Stromal cell of bone marrow (primary cell): ENCODE measurements at regions not wholly inside any gene's neighbourhood (a gene's known extent, or its start where the extent isn't known, plus 50 kb on each side); places are given as distances from the start of the nearest gene placed in this dataset.
A peak's percentile ranks its signal among the peaks of the same experiment; 100 is the strongest.
"Not testable (repeated sequence)": the region's sequence is repeated elsewhere in the genome, so short reads cannot be mapped to it uniquely, and the experiment has no call there.

Source experiments
- DNase-seq: peaks from one replicate; pipeline ENCODE4 v3.0.0-alpha.2; 2012; ENCODE audit warnings: low read depth

DNA sequence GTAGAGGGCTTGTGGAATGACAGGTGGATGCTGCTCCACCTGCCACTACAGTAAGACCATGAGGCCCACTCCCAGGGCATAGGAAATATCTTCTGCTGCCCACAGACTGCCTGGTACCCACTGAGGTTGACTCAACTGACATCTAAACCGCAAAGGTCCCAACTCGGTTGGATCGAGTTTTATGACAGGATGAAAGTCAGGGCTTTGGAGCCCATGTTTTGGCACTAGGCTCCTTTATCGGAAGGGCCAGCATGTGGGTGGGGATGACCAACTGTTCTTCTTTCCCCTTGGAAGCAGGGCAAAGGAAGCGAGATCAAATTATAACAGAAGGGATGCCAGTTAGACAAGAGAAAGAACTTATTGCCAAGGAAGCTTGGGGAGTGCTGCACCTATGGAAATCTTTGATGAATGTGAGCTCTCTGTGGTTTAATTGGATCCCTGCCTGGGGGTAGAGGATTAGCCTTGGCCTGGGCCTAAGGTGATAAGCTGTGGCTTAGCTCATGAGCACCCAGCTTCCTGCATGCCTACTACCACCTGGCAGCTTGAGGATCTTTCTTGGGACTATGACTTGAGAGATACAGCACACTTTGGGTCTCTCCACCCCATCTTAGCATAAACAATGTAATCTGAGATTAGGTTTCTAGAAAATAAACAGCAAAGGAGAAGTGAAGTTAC is 121.8 kb downstream of the KCNA5 start:
- DNase-seq = no peak

DNA sequence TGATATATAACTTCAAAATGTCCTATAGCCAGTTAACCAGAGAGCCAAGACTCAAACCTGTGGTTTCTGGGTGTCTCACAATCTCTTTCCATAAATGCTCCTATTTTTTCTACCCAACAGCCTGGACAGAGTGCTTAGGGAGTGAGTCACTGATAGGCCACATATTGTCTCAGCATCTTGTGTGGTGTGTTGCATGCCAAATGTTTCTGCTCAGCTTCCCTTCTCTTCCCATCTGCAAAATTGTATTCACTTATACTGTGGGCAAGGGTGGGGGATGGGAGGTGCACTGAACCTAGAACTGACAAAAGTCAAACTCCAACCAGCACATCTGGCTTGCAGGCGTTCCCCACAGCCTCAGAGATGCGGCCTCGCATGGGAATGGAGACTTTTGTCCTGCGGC is 123.3 kb downstream of the KCNA5 start:
- peak; percentile 60 for DNase-seq

DNA sequence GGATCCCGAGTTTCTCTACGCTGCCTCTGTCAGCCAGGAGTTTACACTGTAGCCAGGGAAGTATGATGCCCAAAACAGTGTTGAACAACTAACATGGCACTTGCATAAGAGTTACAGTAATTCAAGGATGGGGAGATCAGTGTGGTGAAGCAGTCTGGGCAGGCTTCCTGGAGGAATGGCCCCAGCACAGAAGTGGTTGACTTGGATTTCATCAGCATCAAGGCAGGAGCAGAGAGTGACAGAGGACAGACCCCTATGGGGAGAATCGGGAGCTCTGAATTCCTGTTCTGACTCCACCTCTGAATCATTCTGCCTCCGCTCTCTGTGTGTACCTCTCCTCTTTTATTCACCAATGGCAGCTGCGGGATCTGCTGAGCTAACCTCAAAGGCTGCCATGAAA is 124.5 kb downstream of the KCNA5 start:
- DNase-seq = no peak

DNA sequence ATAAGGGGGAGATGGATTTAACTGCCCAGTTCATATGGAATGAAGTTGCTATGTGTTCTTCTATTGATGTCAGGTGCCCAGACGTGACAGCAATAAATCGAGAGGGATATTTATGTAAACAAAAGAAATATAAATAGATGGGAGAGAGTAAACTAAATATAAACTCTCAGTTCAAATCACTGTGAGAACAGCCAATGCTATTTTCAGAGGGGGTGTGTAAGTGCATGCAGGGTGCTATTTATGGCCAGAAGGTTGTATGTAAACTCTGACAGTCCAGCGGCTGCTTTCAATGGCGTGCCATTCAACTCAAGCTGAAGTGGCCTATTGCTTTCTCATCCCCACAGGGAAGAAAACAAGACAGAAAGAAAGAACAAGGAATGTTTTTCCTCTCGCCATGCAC is 127.2 kb downstream of the KCNA5 start:
- DNase-seq = no peak

DNA sequence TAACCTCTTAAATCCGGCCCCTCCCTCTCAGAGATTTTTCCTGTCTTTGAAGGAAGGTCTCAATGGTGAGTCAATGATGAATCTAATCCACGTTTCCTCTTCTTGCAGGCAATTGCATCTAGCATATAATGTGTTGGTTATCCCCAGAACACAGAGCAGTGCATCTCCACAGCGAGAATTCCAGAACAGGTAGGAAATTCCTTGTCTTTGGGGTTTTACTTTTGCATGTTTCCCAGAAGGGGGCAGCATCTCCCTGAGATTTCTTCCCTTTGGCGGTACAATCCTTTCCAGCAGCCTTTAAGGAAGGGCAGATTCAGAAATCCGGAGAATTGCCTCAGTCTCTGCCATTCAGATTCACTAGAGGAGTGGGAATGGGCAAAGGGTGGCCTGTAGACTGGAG is 128.0 kb downstream of the KCNA5 start:
- DNase-seq = peak; percentile 50

DNA sequence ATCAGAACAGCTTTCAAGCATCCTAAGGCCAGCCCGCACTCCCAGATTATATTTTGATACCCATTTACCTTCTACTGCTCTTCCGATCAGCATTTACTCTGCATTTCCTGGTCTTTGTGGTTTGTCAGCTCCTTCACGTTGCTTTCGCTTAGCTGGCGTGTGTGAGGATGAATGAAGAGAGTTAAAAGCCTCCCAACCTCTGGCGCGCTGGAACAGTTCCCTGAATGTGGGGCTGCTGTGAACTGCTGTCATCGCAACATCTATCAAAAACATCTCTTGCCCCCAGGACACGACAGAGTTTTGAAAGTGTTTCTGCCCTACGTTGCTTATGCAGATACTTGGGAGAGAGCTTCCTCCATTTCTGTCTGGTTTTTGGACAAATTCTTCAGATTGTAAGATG is 129.2 kb downstream of the KCNA5 start:
- no peak for DNase-seq

DNA sequence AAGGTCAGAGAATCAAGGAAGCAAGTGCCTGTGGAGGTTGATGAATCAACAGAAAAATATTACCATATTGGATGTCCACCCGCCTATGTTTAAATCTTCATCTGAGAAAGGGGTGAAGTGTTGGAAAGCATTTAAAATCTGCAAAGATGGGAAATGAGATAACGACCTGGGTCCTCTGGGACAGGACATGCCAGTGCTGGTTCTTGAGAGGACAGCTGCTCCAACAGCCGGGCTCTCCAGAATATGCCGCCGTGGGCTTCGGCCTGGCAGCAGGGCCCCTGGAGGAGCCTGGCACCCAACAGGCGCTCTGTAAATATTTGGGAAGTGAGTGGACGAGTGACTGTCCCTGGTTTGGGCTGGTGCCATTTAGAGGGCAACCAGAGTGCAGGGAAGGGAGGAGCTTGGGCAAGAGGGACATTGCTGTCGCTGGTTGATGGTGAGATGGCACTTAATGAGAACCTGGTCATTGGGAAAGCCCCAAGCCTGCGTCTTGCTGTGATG is 129.9 kb downstream of the KCNA5 start:
- DNase-seq = no peak

DNA sequence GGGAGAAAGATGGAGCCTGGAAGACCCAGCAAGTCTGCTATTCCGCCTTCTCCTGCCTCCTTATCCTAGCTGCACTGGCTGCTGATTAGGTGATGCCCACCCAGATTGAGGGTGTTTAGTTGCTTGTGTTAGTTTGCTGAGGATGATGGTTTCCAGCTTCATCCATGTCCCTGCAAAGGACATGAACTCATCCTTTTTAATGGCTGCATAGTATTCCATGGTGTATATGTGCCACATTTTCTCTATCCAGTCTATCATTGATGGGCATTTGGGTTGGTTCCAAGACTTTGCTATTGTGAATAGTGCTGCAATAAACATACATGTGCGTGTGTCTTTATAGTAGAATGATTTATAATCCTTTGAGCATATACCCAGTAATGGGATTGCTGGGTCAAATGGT is 131.7 kb downstream of the KCNA5 start:
- DNase-seq = not testable (repeated sequence)

DNA sequence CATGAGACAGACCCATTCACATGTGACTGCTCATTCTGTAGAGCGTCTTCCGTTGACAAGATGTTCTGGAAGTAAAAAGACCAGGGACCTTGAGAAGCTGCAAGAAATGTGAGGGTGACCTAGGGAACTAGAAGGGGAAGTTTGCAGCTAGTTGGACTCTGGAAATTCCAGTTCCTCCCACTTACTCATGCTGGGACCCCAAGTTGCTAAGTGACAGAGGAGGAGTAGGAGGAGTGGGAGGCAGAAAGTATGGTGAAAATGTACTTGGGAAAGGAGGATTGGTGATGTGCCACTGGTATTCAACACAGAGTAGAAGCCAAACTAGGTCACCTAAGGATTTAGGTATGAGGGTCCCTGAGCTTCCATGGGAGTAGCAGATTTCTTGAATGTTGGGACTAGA is 132.4 kb downstream of the KCNA5 start:
- no peak for DNase-seq

DNA sequence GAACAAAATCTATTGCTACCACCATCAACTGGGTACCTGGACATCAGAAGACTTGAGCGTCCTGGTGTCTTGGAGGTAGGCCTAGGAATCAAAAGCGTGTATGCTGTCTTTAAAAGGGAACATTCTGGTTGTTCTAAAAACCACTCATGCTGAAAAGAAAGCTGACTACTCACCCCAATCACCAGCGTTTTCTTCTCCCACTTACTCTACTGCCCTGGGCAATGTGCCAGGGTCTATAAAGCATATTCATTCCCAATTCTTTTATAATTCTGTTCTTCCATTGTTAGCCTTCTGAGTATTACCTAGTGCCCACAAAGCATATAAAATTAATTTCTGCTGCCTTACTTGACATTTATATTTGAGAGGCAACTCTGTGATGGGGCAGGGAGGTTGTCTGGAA is 133.4 kb downstream of the KCNA5 start:
- no peak for DNase-seq

DNA sequence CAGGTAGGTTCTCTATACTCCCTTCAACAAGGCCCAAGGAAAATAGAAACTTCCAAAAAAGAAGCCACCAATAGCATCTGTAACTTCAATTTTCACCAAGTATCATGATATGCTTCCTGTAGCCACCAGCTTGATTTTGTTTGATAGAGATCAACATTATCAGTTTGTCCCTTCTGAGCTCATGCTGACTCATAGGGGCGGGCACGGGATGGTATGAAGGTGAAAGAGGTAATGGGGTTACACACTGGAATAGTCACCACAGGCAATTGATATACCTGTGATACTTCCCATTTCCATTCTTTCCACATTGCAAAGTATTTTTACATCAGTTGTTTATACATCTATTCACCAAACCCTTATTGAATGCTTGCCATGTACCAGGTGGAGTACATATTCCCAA is 134.1 kb downstream of the KCNA5 start:
- DNase-seq = no peak

DNA sequence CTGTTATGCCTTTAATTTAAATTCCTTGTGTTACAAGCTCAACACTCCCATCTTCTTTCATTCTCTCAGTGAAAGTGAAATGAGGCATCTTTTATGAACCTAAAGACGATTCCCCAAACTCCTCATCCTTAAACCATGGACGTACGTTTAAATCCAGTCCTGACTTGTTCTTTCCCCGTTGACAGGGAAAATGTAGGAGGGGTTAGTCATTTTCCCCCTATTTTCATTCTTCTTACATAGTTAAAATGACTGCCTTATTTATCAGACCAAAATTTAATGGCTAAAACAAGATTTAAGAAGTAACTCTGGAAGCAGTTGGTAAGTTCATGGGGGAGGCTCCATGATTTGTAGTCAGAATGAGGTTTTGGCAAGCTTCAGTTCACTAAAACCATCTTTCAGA is 134.9 kb downstream of the KCNA5 start:
- DNase-seq = no peak

DNA sequence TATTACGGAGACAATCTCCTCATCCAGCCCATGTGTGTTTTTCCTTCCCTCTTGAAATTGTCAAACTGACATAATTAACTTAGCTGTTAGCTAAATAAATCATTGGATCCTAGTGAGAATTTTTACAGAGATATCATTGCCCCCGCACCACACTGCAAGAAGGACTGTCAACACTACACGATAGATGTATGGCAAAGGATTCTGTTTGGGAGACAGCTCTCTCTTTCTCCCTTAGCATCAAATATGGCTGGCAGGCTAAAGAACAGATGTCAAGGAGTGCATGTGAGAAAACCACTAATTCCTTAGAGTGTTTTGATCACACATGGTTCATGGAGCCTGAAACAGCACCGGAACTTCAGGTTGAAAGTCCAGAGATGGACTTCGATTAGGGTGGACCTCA is 136.8 kb downstream of the KCNA5 start:
- DNase-seq = no peak

DNA sequence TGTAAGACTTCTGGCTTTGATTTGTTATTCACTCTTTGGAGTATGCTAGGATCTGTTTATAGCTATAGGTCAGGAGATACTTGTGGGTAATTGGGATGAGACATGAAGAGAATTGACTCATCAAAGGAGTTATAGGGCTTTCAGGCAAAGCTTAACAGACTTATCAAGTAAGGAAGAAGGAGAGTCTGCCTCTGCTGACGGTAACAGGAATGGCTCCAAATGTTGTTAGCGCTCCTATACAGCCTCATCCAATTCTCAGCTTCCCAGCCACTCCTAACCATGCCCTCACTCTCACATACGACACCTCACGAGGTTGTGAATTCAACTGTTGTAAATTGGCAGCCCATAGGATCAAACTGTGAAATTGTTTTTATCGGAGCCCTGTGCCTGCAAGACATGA is 140.5 kb downstream of the KCNA5 start:
- no peak for DNase-seq

DNA sequence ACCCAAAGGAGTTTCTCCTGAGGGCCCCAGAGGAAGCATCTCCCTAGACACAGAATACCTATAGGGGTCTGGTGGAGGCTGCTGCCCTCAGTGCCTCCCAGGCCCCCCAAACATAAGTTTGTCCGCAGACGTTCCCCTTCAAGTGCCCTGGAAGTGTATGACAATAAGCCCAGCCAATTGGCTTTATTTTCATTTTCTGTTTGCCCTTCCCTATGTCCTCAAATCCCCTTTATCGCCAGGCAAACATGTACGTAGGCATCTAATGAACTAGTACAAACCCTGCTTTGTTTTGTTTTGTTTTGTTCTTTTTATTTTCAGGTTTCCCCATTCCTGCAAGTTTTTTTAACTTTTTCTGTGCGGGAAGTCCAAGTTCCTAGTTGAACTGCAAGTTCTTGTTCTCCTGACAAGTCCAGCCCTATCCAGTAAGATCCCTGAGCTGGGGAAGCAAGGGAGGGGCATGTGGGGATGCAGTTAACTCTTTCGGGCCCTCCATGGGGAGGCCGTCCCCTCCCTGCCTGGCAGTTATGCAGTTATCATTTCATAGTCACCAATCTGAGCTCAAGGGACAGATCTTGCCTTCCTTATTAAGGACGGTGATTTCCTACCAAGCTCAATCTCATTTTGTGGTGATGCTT is 141.9 kb downstream of the KCNA5 start:
- DNase-seq = no peak

DNA sequence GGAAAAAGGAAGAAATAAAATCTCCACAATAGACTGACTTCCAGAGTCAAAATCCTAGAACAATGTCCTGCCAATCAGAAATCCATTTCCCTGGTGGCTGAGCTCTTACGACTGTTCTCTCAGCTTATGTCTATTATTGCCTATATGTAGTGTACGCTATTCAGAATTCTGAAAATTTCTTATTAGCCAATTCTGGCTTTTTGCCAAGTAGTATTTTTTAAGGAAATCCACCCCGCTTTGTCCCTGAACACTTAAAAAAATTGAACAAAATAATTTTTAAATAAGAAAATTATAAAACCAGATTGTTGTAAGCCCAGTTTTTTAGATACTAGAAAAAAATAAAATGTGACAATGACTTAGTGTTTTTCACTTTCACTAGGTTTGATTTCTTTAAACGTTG is 143.0 kb downstream of the KCNA5 start:
- DNase-seq = no peak

DNA sequence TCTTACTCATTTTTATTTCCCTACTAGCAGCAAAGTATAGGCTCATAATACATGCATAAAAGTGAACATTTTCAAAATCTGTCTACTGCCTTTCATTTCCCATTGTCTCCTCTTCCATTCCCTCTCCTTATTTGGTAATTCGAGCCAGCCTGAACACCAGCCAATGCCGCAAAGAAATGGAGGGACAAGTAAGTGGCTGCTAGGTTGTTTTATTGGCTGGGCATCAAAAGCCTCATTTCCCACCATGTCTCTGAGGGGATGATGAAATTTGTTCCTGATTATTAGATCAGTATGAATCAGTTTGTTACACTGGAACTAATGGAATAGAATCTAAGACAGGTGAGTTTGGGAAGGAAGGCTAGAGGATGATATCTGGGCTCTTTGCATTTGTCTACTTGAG is 143.5 kb downstream of the KCNA5 start:
- no peak for DNase-seq

DNA sequence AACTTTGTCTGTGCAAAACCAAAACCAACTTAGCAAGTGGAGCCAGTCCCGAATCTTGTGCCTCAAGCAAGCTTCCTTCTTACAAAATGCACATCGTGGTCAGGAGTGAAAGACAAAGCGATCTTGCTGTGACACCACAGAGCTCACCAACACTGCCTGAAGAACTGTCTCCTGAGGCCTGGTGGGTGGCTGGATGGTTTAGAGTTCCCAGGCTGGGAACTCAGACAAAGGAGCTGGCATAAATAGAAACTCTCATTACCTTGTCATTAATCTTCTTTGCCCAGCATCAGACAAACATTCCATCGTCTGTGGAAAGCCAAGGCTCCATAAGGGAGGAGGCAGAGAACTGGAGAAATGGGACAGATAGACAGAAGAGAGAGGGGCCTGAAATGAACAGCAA is 144.8 kb downstream of the KCNA5 start:
- no peak for DNase-seq

DNA sequence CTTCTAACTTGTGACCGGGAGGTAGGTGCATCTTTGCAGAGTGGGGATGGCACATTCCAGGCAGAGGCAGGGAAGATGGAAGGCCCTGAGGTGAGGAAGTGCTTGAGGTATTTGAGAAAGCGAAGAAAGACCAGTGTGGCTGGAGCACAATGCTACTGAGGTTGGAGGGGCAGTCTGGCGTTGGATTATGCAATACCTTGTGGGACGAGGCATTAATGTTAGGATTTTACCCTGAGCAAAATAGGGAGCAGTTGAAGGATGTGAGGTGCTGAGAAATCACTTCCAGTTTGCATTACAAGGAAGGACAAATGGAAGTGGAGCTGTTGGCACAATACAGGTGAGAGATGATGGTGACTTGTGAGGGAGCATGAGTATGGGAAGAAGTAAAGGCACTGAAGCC is 145.5 kb downstream of the KCNA5 start:
- DNase-seq = no peak

DNA sequence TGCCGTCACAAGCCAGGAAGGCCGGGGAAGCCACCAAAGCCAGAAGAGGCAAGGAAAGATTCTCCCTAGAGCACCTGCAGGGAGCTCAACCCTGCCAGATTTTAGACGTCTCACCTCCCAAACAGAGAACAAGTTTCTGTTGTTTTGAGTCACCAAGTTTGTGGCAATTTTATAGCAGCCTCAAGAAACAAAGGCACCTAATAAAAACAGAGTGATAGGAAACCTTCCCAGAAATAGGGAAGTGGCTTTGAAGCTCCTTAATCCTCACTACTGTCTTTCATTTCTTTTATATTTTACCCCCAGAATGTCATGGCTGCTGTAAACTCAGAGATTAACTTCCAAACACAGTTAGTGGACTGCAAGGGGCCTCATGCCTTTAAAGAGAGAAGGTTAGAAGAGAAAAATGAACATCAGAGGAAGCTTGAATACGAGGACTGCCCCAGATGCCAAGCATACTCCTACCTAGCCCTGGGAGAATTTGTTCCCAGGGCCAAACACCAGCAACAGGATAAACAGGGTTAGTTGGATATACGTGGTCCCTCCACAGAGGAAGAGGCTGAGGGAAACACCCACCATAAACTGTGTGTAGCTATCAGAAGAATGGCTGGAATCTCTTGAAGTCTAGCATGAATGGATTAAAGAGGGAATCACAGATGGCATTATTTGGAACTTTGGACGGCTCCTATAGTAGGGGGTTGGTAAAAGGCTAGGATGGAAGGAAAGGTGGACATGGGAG is 148.3 kb downstream of the KCNA5 start:
- DNase-seq = no peak

DNA sequence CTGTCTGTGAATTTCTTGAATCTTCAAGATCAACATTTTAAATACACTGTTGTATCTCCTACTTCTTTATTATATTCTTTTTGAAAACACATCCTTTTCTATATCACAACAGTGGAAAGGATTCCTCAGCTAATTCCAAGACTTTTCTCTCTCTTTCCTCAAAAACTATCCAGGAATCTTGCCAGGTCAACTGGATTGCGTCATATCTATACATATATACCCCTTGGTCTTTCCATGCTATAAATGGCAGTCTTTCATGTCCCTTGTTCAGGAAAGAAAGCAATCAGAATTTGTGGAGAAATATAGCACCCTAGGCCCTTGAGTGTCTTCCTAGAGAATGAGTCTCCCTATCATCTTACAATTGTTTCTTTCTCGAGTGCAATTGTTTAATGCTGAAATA is 149.0 kb downstream of the KCNA5 start:
- no peak for DNase-seq

DNA sequence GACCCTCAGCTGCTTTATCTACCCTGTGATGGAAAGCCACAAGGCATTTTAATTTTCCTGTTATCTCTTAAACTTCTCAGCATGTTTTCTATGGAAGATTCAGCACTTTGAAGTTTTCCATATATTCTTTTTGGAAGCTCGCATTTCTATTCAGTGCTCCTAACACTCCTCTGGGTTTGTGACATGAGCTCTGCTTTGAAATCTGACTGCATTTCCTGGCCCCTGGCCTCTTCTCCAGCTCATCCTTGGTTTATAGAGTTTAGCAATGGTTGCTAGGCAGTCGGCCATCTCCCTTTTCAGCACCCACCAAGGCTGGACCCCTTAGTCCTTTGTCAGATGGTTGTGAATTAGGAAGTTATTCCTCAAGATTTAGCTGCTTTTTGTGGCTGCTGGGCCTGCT is 150.6 kb downstream of the KCNA5 start:
- no peak for DNase-seq

DNA sequence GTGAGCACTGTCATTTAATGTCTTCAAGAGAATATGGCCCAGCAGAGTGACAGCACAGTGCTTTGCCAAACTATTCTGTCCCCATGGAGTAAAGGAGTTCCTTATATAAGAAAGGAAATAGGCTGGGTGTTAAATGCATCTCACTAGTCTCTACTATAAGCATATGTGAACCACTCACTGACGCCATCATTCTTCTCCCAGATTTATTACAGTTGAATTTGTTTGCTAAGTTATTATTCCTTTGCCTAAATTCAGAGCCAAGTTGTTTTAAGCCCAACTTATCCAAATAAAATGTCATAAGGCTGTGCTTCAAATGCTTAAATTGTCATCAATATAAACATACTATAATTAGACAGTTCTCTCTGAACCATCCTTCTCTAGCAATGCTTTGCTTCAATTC is 151.6 kb downstream of the KCNA5 start:
- no peak for DNase-seq
